K562 (cell line): ENCODE measurements at regions not wholly inside any gene's neighbourhood (a gene's known extent, or its start where the extent isn't known, plus 50 kb on each side); places are given as distances from the start of the nearest gene placed in this dataset.

Experiments used
- BCL6 ChIP-seq: fragments of 250-450 bp; sonication (Bioruptor Pico); IDR thresholded peaks from 2 replicates; pipeline ENCODE4 v1.4.0; 2020
- GABPA ChIP-seq: fragments of 200-800 bp; sonication (Bioruptor generic); conservative IDR thresholded peaks from 2 replicates; pipeline ENCODE4 v1.6.1; 2016; ENCODE audit warnings: low read depth, missing genetic modification characterization, missing compliant biosample characterization
- HNRNPH1 ChIP-seq: fragments of 200-400 bp; formaldehyde crosslinking; optimal IDR thresholded peaks from 2 replicates; pipeline ENCODE3; 2017; ENCODE audit warnings: low read depth, mild to moderate bottlenecking, low read length, moderate library complexity
- KHSRP ChIP-seq: fragments of 450-650 bp; IDR thresholded peaks from 2 replicates; pipeline ENCODE4 v1.6.1; 2017
- LARP7 ChIP-seq: fragments of 450-650 bp; IDR thresholded peaks from 2 replicates; pipeline ENCODE4 v1.6.1; 2016
- PCBP1 ChIP-seq: fragments of 200-400 bp; formaldehyde crosslinking; IDR thresholded peaks from 2 replicates; pipeline ENCODE4 v1.6.1; 2018; ENCODE audit warnings: mild to moderate bottlenecking, low read depth, low read length; ENCODE audit not compliant: poor library complexity, severe bottlenecking
- PHF8 ChIP-seq: fragments of 200-600 bp; sonication (generic); IDR thresholded peaks from 2 replicates; pipeline ENCODE4 v1.6.1; 2012; ENCODE audit warnings: mixed run types, mild to moderate bottlenecking, inconsistent platforms, low read length, moderate library complexity, borderline replicate concordance
- POLR2AphosphoS2 ChIP-seq: IDR thresholded peaks from 2 replicates; pipeline ENCODE4 v1.6.1; 2012; ENCODE audit warnings: low read length, improper control_type of control experiment
- RBM25 ChIP-seq: fragments of 200-400 bp; formaldehyde crosslinking; IDR thresholded peaks from 2 replicates; pipeline ENCODE4 v1.6.1; 2018; ENCODE audit warnings: low read length, low read depth, moderate library complexity; ENCODE audit not compliant: severe bottlenecking
- SFPQ ChIP-seq: fragments of 200-400 bp; formaldehyde crosslinking; IDR thresholded peaks from 2 replicates; pipeline ENCODE4 v1.6.1; 2017; ENCODE audit warnings: mild to moderate bottlenecking, low read depth, low read length, moderate library complexity
- SMC3 ChIP-seq: conservative IDR thresholded peaks from 2 replicates; pipeline ENCODE4 v1.6.1; 2011; ENCODE audit warnings: low read depth, low read length, improper control_type of control experiment; ENCODE audit not compliant: insufficient read depth
- ZNF707 ChIP-seq: fragments of 250-450 bp; sonication (Bioruptor Pico); conservative IDR thresholded peaks from 2 replicates; pipeline ENCODE4 v1.8.0; 2022; ENCODE audit warnings: inconsistent platforms, mild to moderate bottlenecking, moderate library complexity
- ZSCAN32 ChIP-seq: fragments of 450-650 bp; formaldehyde crosslinking; IDR thresholded peaks from 2 replicates; pipeline ENCODE4 v1.4.0; 2020; ENCODE audit warnings: mild to moderate bottlenecking, moderate library complexity
- TF ChIP-seq, protein P1 (sequence below): sonication (generic); formaldehyde crosslinking; IDR thresholded peaks from 2 replicates; pipeline ENCODE4 v1.8.0; 2022; ENCODE audit warnings: mild to moderate bottlenecking, missing genetic modification reagents

DNA sequence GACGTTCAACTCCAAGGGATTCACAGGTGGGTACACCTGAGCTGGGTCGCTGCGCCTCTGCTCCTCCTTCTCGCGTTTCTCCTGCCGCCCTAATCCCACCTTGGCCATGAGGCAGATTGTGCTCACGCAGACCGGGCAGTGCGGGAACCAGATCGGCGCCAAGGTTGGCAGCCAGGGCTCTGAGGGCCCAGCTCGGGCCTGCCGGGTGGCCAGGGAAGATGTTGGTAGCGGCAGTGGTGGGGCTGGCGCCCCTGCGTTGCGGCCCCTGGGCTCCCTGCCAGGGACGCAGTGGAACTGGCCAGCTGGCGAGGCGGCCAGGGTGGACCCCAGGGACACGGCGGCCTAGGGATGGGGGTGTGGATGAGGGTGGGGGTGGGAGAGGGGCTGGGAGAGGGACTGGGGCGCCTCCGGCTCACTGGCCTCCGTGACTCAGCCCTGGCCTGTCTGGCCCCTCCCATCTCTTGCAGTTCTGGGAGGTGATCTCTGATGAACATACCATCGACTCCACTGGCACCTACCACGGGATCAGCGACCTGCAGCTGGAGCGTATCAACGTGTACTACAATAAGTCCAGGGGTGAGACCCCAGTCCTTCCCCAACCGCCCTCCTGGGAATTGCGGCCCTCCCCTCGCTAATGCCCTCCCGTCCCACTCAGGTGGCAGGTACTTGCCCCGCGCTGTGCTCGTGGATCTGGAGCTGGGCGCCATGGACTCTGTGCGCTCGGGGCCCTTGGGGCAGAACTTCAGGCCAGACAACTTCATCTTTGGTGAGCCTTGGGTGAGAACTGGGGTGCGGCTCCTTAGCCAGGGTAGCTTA, 114.9 kb upstream of the ALG10B start (continued):
- TF ChIP-seq, protein P1, sequence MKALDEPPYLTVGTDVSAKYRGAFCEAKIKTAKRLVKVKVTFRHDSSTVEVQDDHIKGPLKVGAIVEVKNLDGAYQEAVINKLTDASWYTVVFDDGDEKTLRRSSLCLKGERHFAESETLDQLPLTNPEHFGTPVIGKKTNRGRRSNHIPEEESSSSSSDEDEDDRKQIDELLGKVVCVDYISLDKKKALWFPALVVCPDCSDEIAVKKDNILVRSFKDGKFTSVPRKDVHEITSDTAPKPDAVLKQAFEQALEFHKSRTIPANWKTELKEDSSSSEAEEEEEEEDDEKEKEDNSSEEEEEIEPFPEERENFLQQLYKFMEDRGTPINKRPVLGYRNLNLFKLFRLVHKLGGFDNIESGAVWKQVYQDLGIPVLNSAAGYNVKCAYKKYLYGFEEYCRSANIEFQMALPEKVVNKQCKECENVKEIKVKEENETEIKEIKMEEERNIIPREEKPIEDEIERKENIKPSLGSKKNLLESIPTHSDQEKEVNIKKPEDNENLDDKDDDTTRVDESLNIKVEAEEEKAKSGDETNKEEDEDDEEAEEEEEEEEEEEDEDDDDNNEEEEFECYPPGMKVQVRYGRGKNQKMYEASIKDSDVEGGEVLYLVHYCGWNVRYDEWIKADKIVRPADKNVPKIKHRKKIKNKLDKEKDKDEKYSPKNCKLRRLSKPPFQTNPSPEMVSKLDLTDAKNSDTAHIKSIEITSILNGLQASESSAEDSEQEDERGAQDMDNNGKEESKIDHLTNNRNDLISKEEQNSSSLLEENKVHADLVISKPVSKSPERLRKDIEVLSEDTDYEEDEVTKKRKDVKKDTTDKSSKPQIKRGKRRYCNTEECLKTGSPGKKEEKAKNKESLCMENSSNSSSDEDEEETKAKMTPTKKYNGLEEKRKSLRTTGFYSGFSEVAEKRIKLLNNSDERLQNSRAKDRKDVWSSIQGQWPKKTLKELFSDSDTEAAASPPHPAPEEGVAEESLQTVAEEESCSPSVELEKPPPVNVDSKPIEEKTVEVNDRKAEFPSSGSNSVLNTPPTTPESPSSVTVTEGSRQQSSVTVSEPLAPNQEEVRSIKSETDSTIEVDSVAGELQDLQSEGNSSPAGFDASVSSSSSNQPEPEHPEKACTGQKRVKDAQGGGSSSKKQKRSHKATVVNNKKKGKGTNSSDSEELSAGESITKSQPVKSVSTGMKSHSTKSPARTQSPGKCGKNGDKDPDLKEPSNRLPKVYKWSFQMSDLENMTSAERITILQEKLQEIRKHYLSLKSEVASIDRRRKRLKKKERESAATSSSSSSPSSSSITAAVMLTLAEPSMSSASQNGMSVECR (CRISPR knock-in tag): no peak
- TF ChIP-seq POLR2AphosphoS2: no peak
- no peak for TF ChIP-seq GABPA (tag)
- TF ChIP-seq PHF8: no peak
- no peak for TF ChIP-seq ZSCAN32
- no peak for TF ChIP-seq SFPQ
- TF ChIP-seq BCL6: no peak
- no peak for TF ChIP-seq HNRNPH1
- no peak for TF ChIP-seq SMC3
- TF ChIP-seq ZNF707 (CRISPR knock-in tag): no peak
- TF ChIP-seq KHSRP: no peak
- no peak for TF ChIP-seq LARP7
- no peak for TF ChIP-seq RBM25
- no peak for TF ChIP-seq PCBP1
- TF ChIP-seq, all 486 proteins: peak for 0
